CD14-positive monocyte (primary cell): ENCODE measurements at regions not wholly inside any gene's neighbourhood (a gene's known extent, or its start where the extent isn't known, plus 50 kb on each side); places are given as distances from the start of the nearest gene placed in this dataset.

Experiments
- DNase-seq, 3 donors: peaks; one replicate each; pipeline ENCODE4 v3.0.0-alpha.2; 2011 to 2022
- H2AFZ ChIP-seq: 2 replicates; pipeline ENCODE4 v1.6.0; 2012; ENCODE audit warnings: mild to moderate bottlenecking, low read depth, low read length, inconsistent platforms; ENCODE audit not compliant: insufficient read depth, poor library complexity, severe bottlenecking
- H3K27ac ChIP-seq, 2 donors: 1 replicate in 1 of 2; 2 replicates in 1 of 2; pipeline ENCODE4 v1.5.1; 2012 to 2013; ENCODE audit warnings: low read length in 2 of 2, control low read depth in 1 of 2, inconsistent platforms in 1 of 2, low read depth in 1 of 2, mild to moderate bottlenecking in 1 of 2
- H3K27me3 ChIP-seq, 2 donors: one replicate each; pipeline versions ENCODE4 v1.6.0 to v1.6.1; 2011 to 2013; ENCODE audit warnings: low read length in 2 of 2; ENCODE audit not compliant: control insufficient read depth in 2 of 2, insufficient read depth in 2 of 2
- H3K36me3 ChIP-seq, 2 donors: replicated peaks in 1 of 2; 1 replicate in 1 of 2; 2 replicates in 1 of 2; pipeline versions ENCODE4 v1.5.1 to v1.6.1; 2012 to 2013; ENCODE audit warnings: low read length in 2 of 2, control low read depth in 1 of 2, inconsistent platforms in 1 of 2, mild to moderate bottlenecking in 1 of 2; ENCODE audit not compliant: insufficient read depth in 2 of 2, control insufficient read depth in 1 of 2
- H3K4me1 ChIP-seq, 2 donors: 1 replicate in 1 of 2; 2 replicates in 1 of 2; pipeline versions ENCODE4 v1.5.1 to v1.6.1; 2012 to 2013; ENCODE audit warnings: low read length in 2 of 2, control low read depth in 1 of 2, inconsistent platforms in 1 of 2, mild to moderate bottlenecking in 1 of 2, moderate library complexity in 1 of 2; ENCODE audit not compliant: insufficient read depth in 2 of 2, control insufficient read depth in 1 of 2
- H3K4me2 ChIP-seq: replicated peaks from 2 replicates; pipeline ENCODE3; 2012; ENCODE audit warnings: low read length, moderate library complexity, mild to moderate bottlenecking; ENCODE audit not compliant: poor library complexity, severe bottlenecking; ENCODE audit errors: extremely low read depth
- H3K4me3 ChIP-seq, 3 experiments: fragments of 200-600 bp in 1 of 3; sonication (generic) in 1 of 3; replicated peaks in 1 of 3; 1 replicate in 2 of 3; 2 replicates in 1 of 3; pipeline ENCODE4 v1.5.1; 2011 to 2013; ENCODE audit warnings: low read length in 3 of 3, mild to moderate bottlenecking in 3 of 3, control low read depth in 2 of 3, low read depth in 2 of 3, inconsistent platforms in 1 of 3, moderate library complexity in 1 of 3
- H3K79me2 ChIP-seq: 2 replicates; pipeline ENCODE4 v1.6.0; 2012; ENCODE audit warnings: mild to moderate bottlenecking, control low read depth, inconsistent platforms, low read length, moderate library complexity; ENCODE audit not compliant: insufficient read depth
- H3K9ac ChIP-seq: 2 replicates; pipeline ENCODE4 v1.6.0; 2017; ENCODE audit warnings: low read length, mild to moderate bottlenecking; ENCODE audit not compliant: insufficient read depth, poor library complexity, severe bottlenecking
- H3K9me3 ChIP-seq, 2 donors: replicated peaks in 1 of 2; 1 replicate in 1 of 2; 2 replicates in 1 of 2; pipeline versions ENCODE4 v1.5.1 to v1.6.1; 2012 to 2013; ENCODE audit warnings: low read length in 2 of 2, control low read depth in 1 of 2; ENCODE audit not compliant: control insufficient read depth in 1 of 2, insufficient read depth in 1 of 2
- H4K20me1 ChIP-seq: 2 replicates; pipeline ENCODE4 v1.6.0; 2012; ENCODE audit warnings: mild to moderate bottlenecking, low read length, control low read depth, moderate library complexity; ENCODE audit not compliant: insufficient read depth
- H3K27ac Mint-ChIP-seq, 7 donors: one replicate each; pipeline ENCODE4 v1.8.0; 2020; ENCODE audit warnings: mild to moderate bottlenecking in 7 of 7, mixed read lengths in 7 of 7, moderate library complexity in 6 of 7, inconsistent platforms in 2 of 7
- H3K27me3 Mint-ChIP-seq, 3 donors: one replicate each; pipeline ENCODE4 v1.8.0; 2021 to 2022; ENCODE audit warnings: low read depth in 3 of 3, mild to moderate bottlenecking in 3 of 3, mixed read lengths in 3 of 3, moderate library complexity in 3 of 3, inconsistent platforms in 1 of 3
- H3K36me3 Mint-ChIP-seq, 2 donors: one replicate each; pipeline ENCODE4 v1.8.0; 2020; ENCODE audit warnings: mixed read lengths in 2 of 2, inconsistent platforms in 1 of 2, mild to moderate bottlenecking in 1 of 2
- H3K4me1 Mint-ChIP-seq: one replicate; pipeline ENCODE4 v1.8.0; 2020; ENCODE audit warnings: mild to moderate bottlenecking, mixed read lengths
- H3K4me3 Mint-ChIP-seq, 2 donors: one replicate each; pipeline ENCODE4 v1.8.0; 2020; ENCODE audit warnings: mild to moderate bottlenecking in 2 of 2, mixed read lengths in 2 of 2, moderate library complexity in 1 of 2
- H3K9me3 Mint-ChIP-seq, 7 donors: one replicate each; pipeline ENCODE4 v1.8.0; 2020 to 2022; ENCODE audit warnings: mixed read lengths in 7 of 7, mild to moderate bottlenecking in 6 of 7, moderate library complexity in 6 of 7, inconsistent platforms in 2 of 7
- WGBS: methylation state at CpG from one replicate; pipeline ENCODE4 v1.1.5; 2013; ENCODE audit warnings: missing lambda C conversion rate; ENCODE audit not compliant: insufficient coverage; 5-methylcytosine and 5-hydroxymethylcytosine counted together
- intact Hi-C, 2 donors: fragments of 100-400 bp; cut with micrococcal nuclease; formaldehyde crosslinking; loops; one replicate each; pipeline versions ENCODE4 v1.15.0 to v1.15.1; 2023
- TF ChIP-seq, protein P1 (sequence below): fragments of 200-600 bp; IDR thresholded peaks from one replicate; pipeline ENCODE4 v1.8.0; 2022; ENCODE audit warnings: antibody characterized with exemption, mild to moderate bottlenecking

GRCh38 chr13:62280590-62280989 is 864.9 kb upstream of the PCDH20 start:
- no peaks in the 10 kb centered on the region for H3K27me3 Mint-ChIP-seq
- Histone ChIP-seq H3K79me2 (no peaks in the 10 kb centered on the region), H2AFZ (no peak overlapping the region), H3K9me3 (peaks cover 0 to 7% of the 10 kb centered on the region in 2 donors), H4K20me1 (no peaks in the 10 kb centered on the region), H3K4me2 (no peak overlapping the region), H3K4me1 (no peaks in the 10 kb centered on the region), H3K4me3 (no peak overlapping the region), H3K36me3 (no peaks in the 10 kb centered on the region), H3K27ac (no peak overlapping the region), H3K27me3 (no peaks in the 10 kb centered on the region), H3K9ac (no peak overlapping the region)
- no peak overlapping the region for H3K27ac Mint-ChIP-seq
- WGBS = no CpG with 5 or more reads among the region's 1 CpG
- no peaks in the 10 kb centered on the region for H3K4me1 Mint-ChIP-seq
- no peaks in the 10 kb centered on the region for H3K36me3 Mint-ChIP-seq
- intact Hi-C loops = no loop called here
- no peak overlapping the region for H3K4me3 Mint-ChIP-seq
- peaks cover 0 to 4% (median 2%) of the 10 kb centered on the region in 7 donors for H3K9me3 Mint-ChIP-seq
- TF ChIP-seq, protein P1, sequence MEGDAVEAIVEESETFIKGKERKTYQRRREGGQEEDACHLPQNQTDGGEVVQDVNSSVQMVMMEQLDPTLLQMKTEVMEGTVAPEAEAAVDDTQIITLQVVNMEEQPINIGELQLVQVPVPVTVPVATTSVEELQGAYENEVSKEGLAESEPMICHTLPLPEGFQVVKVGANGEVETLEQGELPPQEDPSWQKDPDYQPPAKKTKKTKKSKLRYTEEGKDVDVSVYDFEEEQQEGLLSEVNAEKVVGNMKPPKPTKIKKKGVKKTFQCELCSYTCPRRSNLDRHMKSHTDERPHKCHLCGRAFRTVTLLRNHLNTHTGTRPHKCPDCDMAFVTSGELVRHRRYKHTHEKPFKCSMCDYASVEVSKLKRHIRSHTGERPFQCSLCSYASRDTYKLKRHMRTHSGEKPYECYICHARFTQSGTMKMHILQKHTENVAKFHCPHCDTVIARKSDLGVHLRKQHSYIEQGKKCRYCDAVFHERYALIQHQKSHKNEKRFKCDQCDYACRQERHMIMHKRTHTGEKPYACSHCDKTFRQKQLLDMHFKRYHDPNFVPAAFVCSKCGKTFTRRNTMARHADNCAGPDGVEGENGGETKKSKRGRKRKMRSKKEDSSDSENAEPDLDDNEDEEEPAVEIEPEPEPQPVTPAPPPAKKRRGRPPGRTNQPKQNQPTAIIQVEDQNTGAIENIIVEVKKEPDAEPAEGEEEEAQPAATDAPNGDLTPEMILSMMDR = no peak
- no peak for DNase-seq

GRCh38 chr13:62278271-62278670 is 862.6 kb upstream of the PCDH20 start:
- no peaks in the 10 kb centered on the region for H3K4me1 Mint-ChIP-seq
- H3K9me3 Mint-ChIP-seq = peaks cover 0 to 3% (median 0%) of the 10 kb centered on the region in 7 donors
- DNase-seq = no peak
- Histone ChIP-seq H3K4me1 (no peaks in the 10 kb centered on the region), H3K27ac (no peak overlapping the region), H3K36me3 (no peaks in the 10 kb centered on the region), H3K27me3 (no peaks in the 10 kb centered on the region), H4K20me1 (no peaks in the 10 kb centered on the region), H2AFZ (no peak overlapping the region), H3K79me2 (no peaks in the 10 kb centered on the region), H3K4me3 (no peak overlapping the region), H3K9ac (no peak overlapping the region), H3K4me2 (no peak overlapping the region), H3K9me3 (peaks cover 0 to 7% of the 10 kb centered on the region in 2 donors)
- H3K36me3 Mint-ChIP-seq = no peaks in the 10 kb centered on the region
- intact Hi-C loops = no loop called here
- no peak overlapping the region for H3K27ac Mint-ChIP-seq
- no peaks in the 10 kb centered on the region for H3K27me3 Mint-ChIP-seq
- H3K4me3 Mint-ChIP-seq = no peak overlapping the region
- TF ChIP-seq, protein P1 = no peak
